OCI-LY7 (cell line): ENCODE measurements at regions not wholly inside any gene's neighbourhood (a gene's known extent, or its start where the extent isn't known, plus 50 kb on each side); places are given as distances from the start of the nearest gene placed in this dataset.

Source experiments
- BruUV-seq: library from RNA; stranded (reverse); fragments of 400-500 nt; replicated peaks from 2 replicates; lab custom pipeline; 2021; lab: Mats Ljungman, UMichigan
- CTCF ChIA-PET: fragments of 300-600 bp; sonication (Branson Sonifier 250); formaldehyde crosslinking; loops from one replicate; lab custom pipeline; 2022; ENCODE audit warnings: antibody characterized with exemption; ENCODE audit not compliant: unreplicated experiment; lab: Charles Lee
- POLR2A ChIA-PET: fragments of 300-600 bp; sonication (Branson Sonifier 250); formaldehyde crosslinking; loops from one replicate; lab custom pipeline; 2022; ENCODE audit warnings: antibody characterized with exemption; lab: Charles Lee
- DNase-seq: peaks from one replicate; pipeline ENCODE4 v3.0.0-alpha.2; 2015; ENCODE audit warnings: low spot score
- H2AFZ ChIP-seq: fragments of 200-600 bp; sonication (generic), shearing (Covaris generic); 2 replicates; pipeline ENCODE4 v1.6.1; 2014; ENCODE audit warnings: mild to moderate bottlenecking, antibody characterized with exemption, low read length, moderate library complexity
- H3K27ac ChIP-seq: fragments of 200-600 bp; sonication (generic); 2 replicates; pipeline ENCODE4 v1.5.1; 2014; ENCODE audit warnings: mixed run types, low read depth, mild to moderate bottlenecking, moderate library complexity, low read length, inconsistent platforms; ENCODE audit not compliant: poor library complexity, severe bottlenecking
- H3K36me3 ChIP-seq: fragments of 200-600 bp; sonication (generic); 2 replicates; pipeline ENCODE4 v1.6.1; 2014; ENCODE audit warnings: mild to moderate bottlenecking, antibody characterized with exemption, low read length, moderate library complexity, mixed read lengths; ENCODE audit not compliant: insufficient read depth
- H3K4me1 ChIP-seq: fragments of 200-600 bp; sonication (generic); 2 replicates; pipeline ENCODE4 v1.5.1; 2014; ENCODE audit warnings: mild to moderate bottlenecking, low read length; ENCODE audit not compliant: insufficient read depth, poor library complexity, severe bottlenecking
- H3K4me2 ChIP-seq: fragments of 200-600 bp; sonication (generic); 2 replicates; pipeline ENCODE4 v1.6.1; 2014; ENCODE audit warnings: mild to moderate bottlenecking, low read length
- H3K4me3 ChIP-seq: fragments of 200-600 bp; sonication (generic); 2 replicates; pipeline ENCODE4 v1.5.1; 2014; ENCODE audit warnings: mild to moderate bottlenecking, low read depth, low read length; ENCODE audit not compliant: poor library complexity, severe bottlenecking
- H3K79me2 ChIP-seq: fragments of 200-600 bp; sonication (generic); 2 replicates; pipeline ENCODE4 v1.6.1; 2016; ENCODE audit warnings: low read depth, mild to moderate bottlenecking, low read length, moderate library complexity, mixed read lengths; ENCODE audit not compliant: insufficient read depth
- H3K9me2 ChIP-seq: fragments of 200-600 bp; sonication (generic); 2 replicates; pipeline ENCODE4 v1.6.1; 2016; ENCODE audit warnings: mild to moderate bottlenecking, low read length, mixed read lengths; ENCODE audit not compliant: insufficient read depth
- H3K9me3 ChIP-seq: fragments of 200-600 bp; sonication (generic); 2 replicates; pipeline ENCODE4 v1.6.1; 2014; ENCODE audit warnings: mild to moderate bottlenecking, mixed run types, low read length, mixed read lengths
- H4K20me1 ChIP-seq: fragments of 200-600 bp; sonication (generic); 2 replicates; pipeline ENCODE4 v1.6.1; 2014; ENCODE audit warnings: mild to moderate bottlenecking, antibody characterized with exemption, low read length, moderate library complexity, mixed read lengths; ENCODE audit not compliant: insufficient read depth
- CTCF ChIP-seq: fragments of 200-600 bp; sonication (generic); conservative IDR thresholded peaks from 2 replicates; pipeline ENCODE4 v1.5.1; 2014; ENCODE audit warnings: mild to moderate bottlenecking, antibody characterized with exemption, low read length, moderate library complexity, mixed read lengths
- EZH2phosphoT487 ChIP-seq: fragments of 200-600 bp; sonication (generic); IDR thresholded peaks from 2 replicates; pipeline ENCODE4 v1.6.1; 2018; ENCODE audit warnings: low read depth, borderline replicate concordance, mild to moderate bottlenecking, mixed run types, antibody characterized with exemption, low read length, moderate library complexity, mixed read lengths
- intact Hi-C: fragments of 100-400 bp; cut with micrococcal nuclease; formaldehyde crosslinking; loops from one replicate; pipeline ENCODE4 v1.10.0; 2022; ENCODE audit not compliant: unreplicated experiment

GRCh38 chr2:62292190-62292589, 96.3 kb downstream of the B3GNT2 start:
- Histone ChIP-seq H3K4me3 (no peak overlapping the region), H3K27ac (no peak overlapping the region), H3K79me2 (no peaks in the 10 kb centered on the region), H3K4me1 (peaks cover 7% of the 10 kb centered on the region), H3K4me2 (no peak overlapping the region), H3K9me2 (no peaks in the 10 kb centered on the region), H2AFZ (no peak overlapping the region), H3K36me3 (no peaks in the 10 kb centered on the region), H3K9me3 (no peaks in the 10 kb centered on the region), H4K20me1 (no peaks in the 10 kb centered on the region)
- CTCF ChIA-PET = no interaction called here
- POLR2A ChIA-PET = no interaction called here
- BruUV-seq = no TSS peak
- TF ChIP-seq CTCF (no peak), EZH2phosphoT487 (no peak)
- intact Hi-C loops = no loop called here
- DNase-seq = no peak

GRCh38 chr2:62291517-62292137, 95.7 kb downstream of the B3GNT2 start:
- no peak overlapping the region for H3K27ac ChIP-seq
- intact Hi-C loops = no loop called here
- DNase-seq = no peak
- ChIA-PET CTCF (no interaction called here), POLR2A (no interaction called here)
- H3K4me2 ChIP-seq = no peak overlapping the region
- H3K4me3 ChIP-seq = no peak overlapping the region
- 0 out of 2 replicates have a peak, but pooled peaks cover 2% of the 10 kb centered on the region for H3K9me3 ChIP-seq
- H3K4me1 ChIP-seq = peaks cover 7% of the 10 kb centered on the region
- H2AFZ ChIP-seq = no peak overlapping the region
- no peak for TF ChIP-seq CTCF
- H3K36me3 ChIP-seq = no peaks in the 10 kb centered on the region
- no peaks in the 10 kb centered on the region for H3K9me2 ChIP-seq
- H4K20me1 ChIP-seq = no peaks in the 10 kb centered on the region
- BruUV-seq = no TSS peak
- H3K79me2 ChIP-seq = no peaks in the 10 kb centered on the region

GRCh38 chr2:62291052-62291451, 95.1 kb downstream of the B3GNT2 start:
- H3K27ac ChIP-seq = no peak overlapping the region
- H3K79me2 ChIP-seq = no peaks in the 10 kb centered on the region
- H3K9me3 ChIP-seq = peaks cover 8% of the 10 kb centered on the region; the same call in 1 of the 2 replicates
- no peaks in the 10 kb centered on the region for H3K9me2 ChIP-seq
- TF ChIP-seq CTCF (no peak), EZH2phosphoT487 (no peak)
- H4K20me1 ChIP-seq = no peaks in the 10 kb centered on the region
- intact Hi-C loops = no loop called here
- no peak overlapping the region for H3K4me2 ChIP-seq
- ChIA-PET CTCF (no interaction called here), POLR2A (interaction anchor here (0.7 to 1.0 kb wide), 5 partner anchors 12 to 1076 kb away, joined by 3 to 6 read pairs (median 3); no protein-coding TSS in a partner anchor)
- no peaks in the 10 kb centered on the region for H3K36me3 ChIP-seq
- no peak overlapping the region for H3K4me3 ChIP-seq
- DNase-seq = no peak
- BruUV-seq = no TSS peak
- peaks cover 7% of the 10 kb centered on the region for H3K4me1 ChIP-seq
- no peak overlapping the region for H2AFZ ChIP-seq
